WTC11 (cell line): ENCODE measurements at regions not wholly inside any gene's neighbourhood (a gene's known extent, or its start where the extent isn't known, plus 50 kb on each side); places are given as distances from the start of the nearest gene placed in this dataset.

Experiments
- TF ChIP-seq, protein P1 (sequence below): sonication (generic); formaldehyde crosslinking; IDR thresholded peaks from 2 replicates; pipeline ENCODE4 v1.8.1; 2023; ENCODE audit warnings: mild to moderate bottlenecking, missing genetic modification reagents, borderline replicate concordance

DNA sequence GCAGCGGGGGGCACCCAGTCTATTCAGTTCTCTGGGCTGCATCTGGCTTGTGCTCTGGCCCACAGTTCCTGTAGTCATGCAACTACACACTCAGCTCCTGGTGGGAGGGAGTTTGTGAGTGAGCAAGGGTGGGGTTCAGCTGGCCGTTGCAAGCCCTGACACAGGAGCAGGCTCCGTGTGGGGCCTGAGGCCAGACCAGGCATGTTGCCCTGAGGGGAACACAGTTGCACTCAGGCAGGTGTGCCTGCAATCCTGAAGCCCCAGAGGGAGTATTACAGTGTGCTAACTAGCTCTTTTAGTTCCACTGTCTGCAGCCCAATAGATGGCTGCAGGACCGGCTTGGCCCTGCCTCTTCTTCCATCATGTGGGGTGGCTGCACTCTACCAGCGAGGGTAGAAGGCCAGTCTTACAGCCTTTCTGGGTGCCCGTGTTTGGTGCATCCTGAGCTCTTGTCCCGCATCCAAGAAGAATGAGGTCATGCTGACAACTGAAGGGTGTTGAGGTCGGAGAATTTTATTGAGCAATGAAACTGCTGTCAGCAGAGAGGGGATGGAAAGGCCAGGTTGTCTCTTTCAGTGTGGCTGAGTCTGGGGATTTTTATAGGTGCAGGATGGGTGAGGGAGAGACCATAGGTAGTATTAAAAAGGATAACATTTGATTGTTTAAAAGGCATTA, 49.9 kb upstream of the ELAC2 start (continued):
- TF ChIP-seq, protein P1, sequence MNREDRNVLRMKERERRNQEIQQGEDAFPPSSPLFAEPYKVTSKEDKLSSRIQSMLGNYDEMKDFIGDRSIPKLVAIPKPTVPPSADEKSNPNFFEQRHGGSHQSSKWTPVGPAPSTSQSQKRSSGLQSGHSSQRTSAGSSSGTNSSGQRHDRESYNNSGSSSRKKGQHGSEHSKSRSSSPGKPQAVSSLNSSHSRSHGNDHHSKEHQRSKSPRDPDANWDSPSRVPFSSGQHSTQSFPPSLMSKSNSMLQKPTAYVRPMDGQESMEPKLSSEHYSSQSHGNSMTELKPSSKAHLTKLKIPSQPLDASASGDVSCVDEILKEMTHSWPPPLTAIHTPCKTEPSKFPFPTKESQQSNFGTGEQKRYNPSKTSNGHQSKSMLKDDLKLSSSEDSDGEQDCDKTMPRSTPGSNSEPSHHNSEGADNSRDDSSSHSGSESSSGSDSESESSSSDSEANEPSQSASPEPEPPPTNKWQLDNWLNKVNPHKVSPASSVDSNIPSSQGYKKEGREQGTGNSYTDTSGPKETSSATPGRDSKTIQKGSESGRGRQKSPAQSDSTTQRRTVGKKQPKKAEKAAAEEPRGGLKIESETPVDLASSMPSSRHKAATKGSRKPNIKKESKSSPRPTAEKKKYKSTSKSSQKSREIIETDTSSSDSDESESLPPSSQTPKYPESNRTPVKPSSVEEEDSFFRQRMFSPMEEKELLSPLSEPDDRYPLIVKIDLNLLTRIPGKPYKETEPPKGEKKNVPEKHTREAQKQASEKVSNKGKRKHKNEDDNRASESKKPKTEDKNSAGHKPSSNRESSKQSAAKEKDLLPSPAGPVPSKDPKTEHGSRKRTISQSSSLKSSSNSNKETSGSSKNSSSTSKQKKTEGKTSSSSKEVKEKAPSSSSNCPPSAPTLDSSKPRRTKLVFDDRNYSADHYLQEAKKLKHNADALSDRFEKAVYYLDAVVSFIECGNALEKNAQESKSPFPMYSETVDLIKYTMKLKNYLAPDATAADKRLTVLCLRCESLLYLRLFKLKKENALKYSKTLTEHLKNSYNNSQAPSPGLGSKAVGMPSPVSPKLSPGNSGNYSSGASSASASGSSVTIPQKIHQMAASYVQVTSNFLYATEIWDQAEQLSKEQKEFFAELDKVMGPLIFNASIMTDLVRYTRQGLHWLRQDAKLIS (CRISPR knock-in tag): no peak
